HG02840 (cell line): ENCODE measurements at regions not wholly inside any gene's neighbourhood (a gene's known extent, or its start where the extent isn't known, plus 50 kb on each side); places are given as distances from the start of the nearest gene placed in this dataset.
"Not testable (repeated sequence)": the region's sequence is repeated elsewhere in the genome, so short reads cannot be mapped to it uniquely, and the experiment has no call there.

Experiments used
- ATAC-seq: cut with Tn5 transposase; IDR thresholded peaks from one replicate; pipeline ENCODE4 v1.9.1; 2021; ENCODE audit warnings: mild to moderate bottlenecking, moderate library complexity, moderate number of reproducible peaks; ENCODE audit not compliant: unreplicated experiment, low FRiP score

DNA sequence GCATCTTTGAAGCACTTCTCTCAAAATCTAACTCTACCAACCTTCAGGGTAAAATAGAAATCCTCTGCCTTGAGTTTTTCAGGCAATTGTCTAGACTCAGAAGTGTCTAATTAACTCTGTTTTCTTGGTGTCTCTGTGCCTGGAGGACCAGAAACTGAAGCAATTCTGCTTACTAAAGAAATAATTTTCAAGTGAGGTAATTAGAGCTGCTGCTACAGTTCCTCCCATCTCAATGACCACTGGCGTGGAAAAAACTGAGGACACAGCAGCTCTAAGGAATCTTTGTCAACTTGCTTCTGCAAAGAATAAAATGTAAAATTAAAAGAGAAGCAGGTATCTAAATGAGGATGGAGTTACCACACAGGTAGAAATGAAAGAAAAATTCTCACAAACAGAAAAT is 785.0 kb downstream of the PRELID2 start:
- no peak for ATAC-seq

GRCh38 chr5:145044970-145045369 is 790.2 kb downstream of the PRELID2 start:
- no peak for ATAC-seq

DNA sequence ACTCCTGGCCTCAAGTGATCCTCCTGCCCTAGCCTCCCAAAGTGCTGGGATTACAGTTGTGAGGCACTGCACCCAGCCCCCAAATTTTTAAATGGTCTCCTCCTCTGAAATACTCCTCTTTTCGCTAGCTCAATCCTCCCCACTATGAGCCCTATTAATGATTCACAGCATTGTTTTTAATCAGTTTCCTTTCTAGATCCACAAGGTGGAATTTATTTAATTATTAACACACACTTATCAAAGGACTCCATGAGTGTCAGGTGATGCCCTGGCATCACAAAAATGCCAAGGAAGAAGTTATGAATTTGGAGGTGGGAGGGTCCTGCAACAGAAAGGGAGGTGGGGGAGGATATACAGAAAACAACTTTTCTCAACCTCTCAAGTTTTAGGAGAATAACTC is 806.5 kb downstream of the PRELID2 start:
- ATAC-seq = no peak

DNA sequence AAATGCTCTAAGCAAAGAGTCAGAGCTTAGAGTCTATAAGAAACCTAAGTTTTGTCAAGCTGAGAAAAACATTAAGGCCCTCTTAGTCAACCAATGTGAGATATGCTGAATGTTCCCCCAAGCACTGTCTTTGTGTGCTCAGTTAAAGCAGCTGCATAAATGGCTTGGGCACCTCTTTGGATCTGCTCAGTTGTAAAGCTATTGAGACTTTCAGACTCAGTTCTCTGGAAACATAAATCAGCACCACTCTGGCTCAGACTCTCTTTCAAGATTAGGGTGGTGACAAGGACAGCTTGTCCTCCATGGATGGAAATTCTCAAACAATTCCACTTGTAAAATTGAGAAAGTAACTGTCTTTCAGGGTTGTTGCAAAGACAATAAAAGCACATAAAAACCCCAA is 807.9 kb downstream of the PRELID2 start:
- ATAC-seq = no peak

DNA sequence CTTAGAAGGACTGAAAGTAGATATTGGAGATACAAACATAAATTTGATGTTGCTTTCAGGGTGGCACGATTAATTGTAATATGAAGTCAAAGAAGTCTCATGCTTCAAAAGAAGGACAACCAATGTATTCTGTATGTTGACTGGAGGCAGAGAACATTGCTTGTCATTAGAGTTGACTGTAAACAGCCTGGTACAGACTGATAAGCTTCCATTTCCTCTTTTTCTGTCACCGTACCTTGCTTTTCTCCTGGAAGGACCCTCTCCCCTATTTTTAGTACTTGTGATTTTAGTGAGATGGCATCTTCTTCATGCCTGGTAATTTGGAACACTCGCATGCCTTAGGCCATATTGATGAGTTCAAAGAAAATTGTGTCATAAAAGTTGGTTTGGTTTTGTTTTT is 809.4 kb downstream of the PRELID2 start:
- ATAC-seq = no peak

GRCh38 chr5:145015146-145015545 is 820.0 kb downstream of the PRELID2 start:
- no peak for ATAC-seq

GRCh38 chr5:145014109-145014508 is 821.0 kb downstream of the PRELID2 start:
- ATAC-seq = no peak

- no peak for ATAC-seq
Measured at GRCh38 chr5:145010834-145011233, 824.3 kb downstream of the PRELID2 start.

- no peak for ATAC-seq
Measured at GRCh38 chr5:145008876-145009530, 826.1 kb downstream of the PRELID2 start.

DNA sequence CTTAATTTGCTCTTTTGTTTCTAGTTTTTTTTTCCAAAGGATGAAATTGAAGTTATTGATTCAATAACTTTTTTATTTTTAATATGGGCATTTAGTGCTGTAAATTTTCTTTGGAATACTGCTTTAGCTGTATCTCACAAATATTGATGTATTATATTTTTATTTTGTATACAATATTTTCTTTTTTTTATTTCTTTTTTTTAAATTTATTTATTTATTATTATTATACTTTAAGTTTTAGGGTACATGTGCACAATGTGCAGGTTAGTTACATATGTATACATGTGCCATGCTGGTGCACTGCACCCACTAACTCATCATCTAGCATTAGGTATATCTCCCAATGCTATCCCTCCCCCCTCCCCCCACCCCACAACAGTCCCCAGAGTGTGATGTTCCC is 823.7 kb downstream of the KCTD16 start:
- ATAC-seq = not testable (repeated sequence)

DNA sequence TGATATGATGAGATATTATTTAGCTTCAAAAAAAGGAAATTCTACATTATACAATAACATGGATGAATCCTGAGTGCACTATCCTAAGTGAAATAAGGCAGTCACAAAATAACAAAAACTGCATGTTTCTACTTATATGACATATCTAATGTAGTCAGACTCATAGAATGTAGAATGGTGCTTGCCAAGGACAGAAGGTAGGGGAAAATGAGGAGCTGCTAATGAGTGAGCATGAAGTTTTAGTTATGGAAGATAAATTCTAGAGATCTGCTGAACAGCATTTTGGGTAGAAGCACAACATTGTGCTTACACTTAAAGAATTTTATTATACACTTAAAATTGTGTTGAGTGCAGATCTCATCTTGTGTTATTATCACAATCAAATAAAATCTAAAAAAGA is 812.4 kb downstream of the KCTD16 start:
- no peak for ATAC-seq

DNA sequence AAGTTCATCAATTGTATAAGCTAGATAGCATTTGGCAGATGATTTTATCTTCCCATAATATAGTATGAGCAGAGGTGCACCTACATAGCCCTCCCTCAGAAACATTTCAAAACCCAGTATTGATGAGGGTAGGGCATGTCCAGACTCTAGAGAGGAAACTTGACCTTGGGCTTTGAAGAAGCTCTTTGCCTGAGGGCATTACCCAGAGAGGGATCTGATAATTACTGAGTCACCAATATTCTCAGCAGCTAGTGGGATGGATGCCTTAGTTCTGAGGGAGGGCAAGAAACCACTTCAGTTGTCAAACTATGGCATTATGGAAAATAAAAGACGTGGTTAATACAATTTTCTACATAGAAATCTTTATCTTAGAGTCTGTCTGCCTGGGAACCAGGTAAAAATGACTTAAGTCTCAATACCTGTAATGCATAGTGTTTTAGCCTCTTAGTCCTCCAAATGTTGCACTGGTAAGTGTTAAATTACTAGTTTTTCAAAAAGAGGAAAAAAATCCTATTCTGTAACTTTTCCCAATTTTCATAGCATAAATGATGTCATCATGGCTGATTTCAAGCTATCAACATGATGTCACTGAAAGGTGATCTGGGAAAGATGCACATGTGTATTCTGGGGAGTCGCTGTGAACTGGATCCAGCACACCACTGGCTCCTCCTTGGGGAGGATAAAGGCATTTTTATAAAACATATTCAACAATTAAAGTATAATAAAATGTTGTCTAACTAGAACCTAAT is 809.0 kb downstream of the KCTD16 start:
- no peak for ATAC-seq

DNA sequence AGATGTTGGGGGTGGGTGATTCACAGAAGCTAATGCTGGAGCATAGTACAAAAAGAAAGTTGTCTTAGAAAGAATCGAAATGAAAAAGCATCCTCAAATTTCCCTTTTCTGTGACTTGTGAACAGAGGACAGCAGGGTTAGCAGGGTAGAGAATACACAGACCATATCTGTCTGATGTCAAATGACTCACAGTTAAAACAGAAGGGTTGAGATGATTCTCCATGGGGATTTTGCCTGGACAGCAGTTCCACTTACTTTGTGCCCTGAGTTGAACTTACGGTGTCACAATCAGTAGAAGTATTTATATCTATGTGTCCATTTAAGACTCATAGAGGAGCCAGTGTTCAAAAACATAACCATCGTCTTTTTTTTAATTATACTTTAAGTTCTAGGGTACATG is 801.6 kb downstream of the KCTD16 start:
- no peak for ATAC-seq

GRCh38 chr5:144971108-144971850 is 800.6 kb downstream of the KCTD16 start:
- ATAC-seq = no peak

DNA sequence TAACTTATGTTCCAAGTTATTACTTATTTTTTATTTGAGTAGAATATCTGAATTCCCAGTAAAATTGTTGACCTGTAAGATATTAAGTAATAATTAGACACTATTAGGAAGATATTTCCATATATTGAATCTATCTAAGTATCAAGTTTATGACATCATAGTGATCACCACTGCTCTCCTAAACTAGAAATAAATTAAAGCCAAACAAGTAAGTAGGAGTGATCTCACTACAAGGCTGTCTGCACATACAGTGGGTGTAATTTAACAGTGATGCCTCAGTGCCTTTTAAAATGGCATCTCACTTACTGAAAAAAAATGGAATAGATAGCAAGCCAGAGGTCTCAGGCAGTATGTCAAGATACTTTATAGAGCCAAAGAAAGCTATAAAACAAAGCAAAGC is 789.6 kb downstream of the KCTD16 start:
- no peak for ATAC-seq

DNA sequence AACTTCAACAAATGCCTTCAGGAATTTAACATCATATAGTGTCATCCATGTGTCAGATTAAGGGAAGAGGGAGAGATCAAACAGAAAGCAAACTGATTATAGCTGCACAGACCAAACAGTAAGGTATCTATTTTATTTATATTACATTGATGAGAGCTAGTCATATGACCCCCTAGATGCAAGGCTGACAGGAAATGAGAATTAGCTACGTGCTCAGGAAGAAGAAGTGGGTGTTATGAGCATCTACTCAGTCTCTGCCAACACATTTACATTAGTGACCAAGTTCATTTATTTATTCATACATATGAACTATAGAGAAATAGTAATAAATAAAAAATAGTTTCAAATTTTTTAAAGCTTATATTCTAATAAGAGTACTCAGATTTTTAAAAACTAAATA is 787.3 kb downstream of the KCTD16 start:
- ATAC-seq = no peak

DNA sequence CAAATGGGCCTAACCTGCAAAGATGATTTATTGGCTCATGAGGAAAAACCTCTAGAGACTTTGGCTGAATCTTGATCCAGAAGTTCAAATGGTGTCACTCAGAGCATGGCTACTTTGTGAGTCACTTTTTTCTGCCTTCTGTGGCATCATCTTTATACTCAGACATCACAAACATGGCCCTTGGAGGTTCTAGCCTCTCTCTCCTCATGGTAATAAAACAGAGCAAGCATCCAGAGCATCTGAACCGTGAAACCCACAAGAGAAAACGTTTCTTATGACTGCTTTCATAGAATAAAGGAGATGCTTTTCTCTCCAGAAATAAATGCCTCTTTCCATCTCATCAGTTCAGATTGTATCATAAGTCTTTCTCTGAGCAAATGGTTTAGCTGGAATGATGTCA is 780.3 kb downstream of the KCTD16 start:
- no peak for ATAC-seq

DNA sequence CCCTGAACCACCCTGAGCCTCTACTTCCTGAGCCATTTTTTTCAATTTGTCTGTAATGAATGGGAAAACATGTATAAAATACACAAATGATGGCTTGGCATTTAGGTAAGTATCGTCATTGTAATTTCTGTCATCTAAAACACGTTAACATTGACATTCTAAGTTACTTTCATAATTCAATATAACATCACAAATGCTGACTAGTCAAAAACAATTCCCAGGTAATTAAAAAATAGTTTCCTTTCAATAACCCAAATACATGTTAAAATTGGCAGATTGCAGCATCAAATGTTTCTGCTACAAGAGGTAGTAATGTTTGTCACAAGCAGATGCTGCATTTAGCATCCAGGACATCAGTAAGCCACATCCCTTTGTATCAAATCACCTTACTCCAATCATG is 776.4 kb downstream of the KCTD16 start:
- no peak for ATAC-seq

- ATAC-seq = no peak
Measured at GRCh38 chr5:144945503-144945902, 774.8 kb downstream of the KCTD16 start.

DNA sequence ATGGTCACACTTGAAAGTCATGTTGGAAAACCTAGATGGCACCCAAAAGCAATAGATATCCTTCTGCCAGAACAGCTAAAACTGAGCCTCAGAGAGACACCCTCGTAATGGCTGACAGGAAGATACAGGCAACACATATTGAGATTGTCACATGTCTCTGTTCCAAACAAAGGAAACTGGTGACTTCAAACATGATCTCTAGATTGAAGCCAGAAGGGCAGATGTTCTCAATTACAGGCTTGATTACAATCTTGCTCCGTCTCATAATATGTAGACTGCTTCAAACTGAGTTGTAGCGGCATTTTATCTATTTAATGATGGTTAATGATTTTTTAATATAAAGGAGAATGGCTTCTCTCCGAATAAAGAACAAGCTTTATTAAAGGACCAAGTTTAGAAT is 774.3 kb downstream of the KCTD16 start:
- ATAC-seq = no peak

DNA sequence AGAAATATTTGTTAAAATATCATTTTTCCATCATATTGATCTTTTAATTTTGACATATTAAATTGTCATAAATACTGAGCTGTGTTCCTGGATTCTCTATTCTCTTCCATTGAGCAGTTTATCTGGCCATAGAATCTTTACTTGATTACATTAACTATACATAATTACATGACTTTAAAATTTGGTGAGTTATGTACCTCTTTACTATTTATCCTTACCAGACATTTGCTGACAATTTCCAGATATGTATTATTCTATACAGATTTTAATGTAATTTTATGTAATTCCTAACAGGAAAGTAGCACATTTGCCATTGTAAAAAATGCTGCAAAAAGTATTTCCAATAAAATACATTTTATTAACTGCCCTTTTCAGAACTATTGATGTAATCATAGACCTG is 770.3 kb downstream of the KCTD16 start:
- no peak for ATAC-seq

- no peak for ATAC-seq
Measured at GRCh38 chr5:144918371-144918770, 747.7 kb downstream of the KCTD16 start.
